ENCODE measurements at regions not wholly inside any gene's neighbourhood (a gene's known extent, or its start where the extent isn't known, plus 50 kb on each side); places are given as distances from the start of the nearest gene placed in this dataset.

DNA sequence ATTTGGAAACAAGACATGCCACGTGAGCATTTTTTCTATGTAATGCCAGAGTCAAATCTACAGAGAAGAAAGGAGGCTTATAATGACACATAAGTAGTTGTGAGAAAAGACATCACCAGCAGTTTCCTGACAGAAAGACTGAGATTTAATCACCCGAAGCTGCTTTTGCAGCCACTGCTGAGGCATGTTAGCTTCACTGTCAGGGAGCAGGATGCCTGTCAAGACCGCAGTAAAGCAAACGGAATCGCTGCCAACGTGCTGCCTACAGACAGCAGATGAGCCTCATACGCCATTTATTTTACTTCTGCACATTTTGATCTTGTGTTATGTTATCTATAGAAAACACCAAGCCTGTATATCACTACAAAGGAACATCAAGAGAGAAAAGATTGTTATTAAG is 68.7 kb upstream of the NDST3 start:
- TF ChIP-seq, protein P1, sequence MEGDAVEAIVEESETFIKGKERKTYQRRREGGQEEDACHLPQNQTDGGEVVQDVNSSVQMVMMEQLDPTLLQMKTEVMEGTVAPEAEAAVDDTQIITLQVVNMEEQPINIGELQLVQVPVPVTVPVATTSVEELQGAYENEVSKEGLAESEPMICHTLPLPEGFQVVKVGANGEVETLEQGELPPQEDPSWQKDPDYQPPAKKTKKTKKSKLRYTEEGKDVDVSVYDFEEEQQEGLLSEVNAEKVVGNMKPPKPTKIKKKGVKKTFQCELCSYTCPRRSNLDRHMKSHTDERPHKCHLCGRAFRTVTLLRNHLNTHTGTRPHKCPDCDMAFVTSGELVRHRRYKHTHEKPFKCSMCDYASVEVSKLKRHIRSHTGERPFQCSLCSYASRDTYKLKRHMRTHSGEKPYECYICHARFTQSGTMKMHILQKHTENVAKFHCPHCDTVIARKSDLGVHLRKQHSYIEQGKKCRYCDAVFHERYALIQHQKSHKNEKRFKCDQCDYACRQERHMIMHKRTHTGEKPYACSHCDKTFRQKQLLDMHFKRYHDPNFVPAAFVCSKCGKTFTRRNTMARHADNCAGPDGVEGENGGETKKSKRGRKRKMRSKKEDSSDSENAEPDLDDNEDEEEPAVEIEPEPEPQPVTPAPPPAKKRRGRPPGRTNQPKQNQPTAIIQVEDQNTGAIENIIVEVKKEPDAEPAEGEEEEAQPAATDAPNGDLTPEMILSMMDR (IDR thresholded peaks at IDR 0.05; ENCODE audit: low read depth, low read length), result no peak
- TF ChIP-seq POLR2A (IDR thresholded peaks at IDR 0.05; ENCODE audit: extremely low read depth, insufficient read length), result no peak

Measured in NB4 (cell line).